OCI-LY7 (cell line): ENCODE measurements at regions not wholly inside any gene's neighbourhood (a gene's known extent, or its start where the extent isn't known, plus 50 kb on each side); places are given as distances from the start of the nearest gene placed in this dataset.
"Not testable (repeated sequence)": the region's sequence is repeated elsewhere in the genome, so short reads cannot be mapped to it uniquely, and the experiment has no call there.

Source experiments
- CTCF ChIP-seq: fragments of 200-600 bp; sonication (generic); conservative IDR thresholded peaks from 2 replicates; pipeline ENCODE4 v1.5.1; 2014; ENCODE audit warnings: mild to moderate bottlenecking, antibody characterized with exemption, low read length, moderate library complexity, mixed read lengths
- EZH2phosphoT487 ChIP-seq: fragments of 200-600 bp; sonication (generic); IDR thresholded peaks from 2 replicates; pipeline ENCODE4 v1.6.1; 2018; ENCODE audit warnings: low read depth, borderline replicate concordance, mild to moderate bottlenecking, mixed run types, antibody characterized with exemption, low read length, moderate library complexity, mixed read lengths

GRCh38 chr2:132360964-132361363 is 55.6 kb upstream of the GPR39 start:
- TF ChIP-seq CTCF, EZH2phosphoT487: not testable (repeated sequence)
